HepG2 (cell line): ENCODE measurements at regions not wholly inside any gene's neighbourhood (a gene's known extent, or its start where the extent isn't known, plus 50 kb on each side); places are given as distances from the start of the nearest gene placed in this dataset.

Experiments used
- ATAC-seq: fragments of 200-7000 bp; cut with Tn5 transposase; 3 replicates; pipeline ENCODE4 v1.9.1; 2020; ENCODE audit warnings: mild to moderate bottlenecking, moderate library complexity
- BruUV-seq: library from RNA; stranded (reverse); fragments of 400-500 nt; replicated peaks from 2 replicates; lab custom pipeline; 2021; lab: Mats Ljungman, UMichigan
- CTCF ChIA-PET: fragments of 300-600 bp; formaldehyde crosslinking; extraction: SDS; loops from one replicate; lab custom pipeline; 2021; ENCODE audit warnings: low total read pairs, inconsistent platforms, low intra/inter-chr PET ratio; lab: Yijun Ruan, JAX
- POLR2A ChIA-PET: fragments of 350-600 bp; sonication (Branson Sonifier 250); formaldehyde crosslinking; loops from one replicate; lab custom pipeline; 2020; ENCODE audit warnings: antibody characterized with exemption, inconsistent platforms; lab: Yijun Ruan, JAX
- DNase-seq: peaks from one replicate; pipeline ENCODE4 v3.0.0-alpha.2; 2015; ENCODE audit warnings: low spot score
- FAIRE-seq: peaks from 3 replicates; lab custom pipeline; 2011; peaks lifted over from hg19 to GRCh38; lab: Jason Lieb, UNC
- H2AFZ ChIP-seq: one replicate; pipeline ENCODE4 v1.6.1; 2011; ENCODE audit warnings: low read length, inconsistent platforms
- H3K27ac ChIP-seq: fragments of 300-600 bp; 3 replicates; pipeline ENCODE4 v1.8.0; 2011; ENCODE audit warnings: mixed run types, mild to moderate bottlenecking, mixed read lengths, low read length, inconsistent platforms; ENCODE audit not compliant: insufficient read depth; ENCODE audit errors: extremely low read length
- H3K27me3 ChIP-seq, 2 experiments: fragments of 200-600 bp in 1 of 2; 2 replicates in 1 of 2; 3 replicates in 1 of 2; pipeline versions ENCODE4 v1.6.0 to v1.8.0; 2011; ENCODE audit warnings: low read length in 2 of 2, mild to moderate bottlenecking in 2 of 2, moderate library complexity in 2 of 2, inconsistent platforms in 1 of 2; ENCODE audit not compliant: insufficient read depth in 2 of 2, control insufficient read depth in 1 of 2
- H3K36me3 ChIP-seq, 2 experiments: fragments of 200-600 bp in 1 of 2; replicated peaks in 1 of 2; 2 replicates in 1 of 2; 3 replicates in 1 of 2; pipeline versions ENCODE4 v1.5.1 to v1.8.0; 2011; ENCODE audit warnings: low read length in 2 of 2, inconsistent platforms in 1 of 2; ENCODE audit not compliant: insufficient read depth in 2 of 2, control insufficient read depth in 1 of 2
- H3K4me1 ChIP-seq: 2 replicates; pipeline ENCODE4 v1.5.1; 2012; ENCODE audit warnings: low read length, inconsistent platforms; ENCODE audit not compliant: insufficient read depth
- H3K4me2 ChIP-seq: 2 replicates; pipeline ENCODE4 v1.6.0; 2011; ENCODE audit warnings: low read depth, low read length, inconsistent platforms
- H3K4me3 ChIP-seq, 3 experiments: fragments of 200-600 bp in 1 of 3; sonication (generic), shearing (Covaris generic) in 1 of 3; replicated peaks in 1 of 3; 2 replicates each; pipeline ENCODE4 v1.5.1; 2011 to 2016; ENCODE audit warnings: low read length in 3 of 3, inconsistent platforms in 2 of 3, low read depth in 2 of 3, mild to moderate bottlenecking in 2 of 3, control low read depth in 1 of 3, mixed read lengths in 1 of 3; ENCODE audit not compliant: insufficient read depth in 1 of 3
- H3K79me2 ChIP-seq: one replicate; pipeline ENCODE4 v1.6.1; 2011; ENCODE audit warnings: low read length, inconsistent platforms; ENCODE audit not compliant: insufficient read depth
- H3K9ac ChIP-seq: 2 replicates; pipeline ENCODE4 v1.6.0; 2011; ENCODE audit warnings: mild to moderate bottlenecking, low read depth, low read length, inconsistent platforms; ENCODE audit not compliant: insufficient read depth
- H3K9me3 ChIP-seq: 2 replicates; pipeline ENCODE4 v1.5.1; 2012; ENCODE audit warnings: mild to moderate bottlenecking, low read length
- H4K20me1 ChIP-seq: 2 replicates; pipeline ENCODE4 v1.6.0; 2011; ENCODE audit warnings: inconsistent platforms, mild to moderate bottlenecking, low read length, moderate library complexity; ENCODE audit not compliant: insufficient read depth
- HMGXB4 ChIP-seq, 2 experiments: sonication (generic) in 1 of 2; formaldehyde crosslinking in 1 of 2; IDR thresholded peaks; 2 replicates each; pipeline versions ENCODE4 v1.4.0 to v1.6.1; 2018 to 2020; ENCODE audit warnings: missing genetic modification reagents in 2 of 2, borderline replicate concordance in 1 of 2, low read depth in 1 of 2, mild to moderate bottlenecking in 1 of 2, missing biosample characterization in 1 of 2
- HOXA7 ChIP-seq: sonication (generic); formaldehyde crosslinking; IDR thresholded peaks from 2 replicates; pipeline ENCODE4 v1.8.1; 2022; ENCODE audit warnings: mild to moderate bottlenecking, missing genetic modification reagents, moderate library complexity
- RARA ChIP-seq: IDR thresholded peaks from 2 replicates; pipeline ENCODE4 v1.6.1; 2016; ENCODE audit warnings: missing genetic modification reagents, missing compliant biosample characterization
- SETDB1 ChIP-seq: sonication (generic); formaldehyde crosslinking; IDR thresholded peaks from 2 replicates; pipeline ENCODE4 v1.5.1; 2020; ENCODE audit warnings: missing genetic modification reagents, mild to moderate bottlenecking, borderline replicate concordance
- ZBTB38 ChIP-seq: sonication (generic); formaldehyde crosslinking; IDR thresholded peaks from 2 replicates; pipeline ENCODE4 v1.5.1; 2020; ENCODE audit warnings: mild to moderate bottlenecking, missing genetic modification reagents
- ZNF12 ChIP-seq: sonication (generic); formaldehyde crosslinking; IDR thresholded peaks from 2 replicates; pipeline ENCODE4 v1.5.0; 2020; ENCODE audit warnings: missing genetic modification reagents
- ZNF224 ChIP-seq: sonication (generic); formaldehyde crosslinking; IDR thresholded peaks from 2 replicates; pipeline ENCODE4 v1.5.0; 2020; ENCODE audit warnings: mild to moderate bottlenecking, missing genetic modification reagents
- ZNF326 ChIP-seq: sonication (generic); formaldehyde crosslinking; IDR thresholded peaks from 2 replicates; pipeline ENCODE4 v1.4.0; 2020; ENCODE audit warnings: missing genetic modification reagents, borderline replicate concordance
- ZNF567 ChIP-seq: sonication (generic); formaldehyde crosslinking; IDR thresholded peaks from 2 replicates; pipeline ENCODE4 v1.8.1; 2023; ENCODE audit warnings: mild to moderate bottlenecking, missing genetic modification reagents, borderline replicate concordance
- ZNF644 ChIP-seq: IDR thresholded peaks from 2 replicates; pipeline ENCODE4 v1.6.1; 2016; ENCODE audit warnings: low read depth
- ZNF773 ChIP-seq: sonication (generic); formaldehyde crosslinking; IDR thresholded peaks from 2 replicates; pipeline ENCODE4 v1.4.0; 2020; ENCODE audit warnings: missing genetic modification reagents, borderline replicate concordance
- WGBS: methylation state at CpG from one replicate; pipeline ENCODE4 v1.1.6; 2017; ENCODE audit warnings: low lambda C conversion rate; 5-methylcytosine and 5-hydroxymethylcytosine counted together
- in situ Hi-C: cut with HindIII; loops from 2 replicates; pipeline ENCODE4 v1.10.0; 2017; ENCODE audit warnings: low pct_unique_long_range_greater_than_20kb; ENCODE audit not compliant: extremely low pct_ligation_motif_present
- intact Hi-C: fragments of 100-400 bp; cut with micrococcal nuclease; formaldehyde crosslinking; loops from one replicate; pipeline ENCODE4 v1.10.0; 2022; ENCODE audit not compliant: unreplicated experiment
- TF ChIP-seq, protein P1 (sequence below): sonication (generic); formaldehyde crosslinking; conservative IDR thresholded peaks from 2 replicates; pipeline ENCODE4 v1.8.0; 2022; ENCODE audit warnings: mild to moderate bottlenecking, moderate library complexity, missing genetic modification reagents

- CTCF ChIA-PET = no interaction called here
- WGBS = 8% methylated on average over 2 of the region's 3 CpGs
- H3K27ac ChIP-seq = no peak overlapping the region
- DNase-seq (no peak), ATAC-seq (no peak), FAIRE-seq (no peak)
- H3K9ac ChIP-seq = no peak overlapping the region
- in situ Hi-C loops = no loop called here
- BruUV-seq = no TSS peak
- H3K36me3 ChIP-seq = no peaks in the 10 kb centered on the region
- H3K4me1 ChIP-seq = no peaks in the 10 kb centered on the region
- no peak overlapping the region for H3K4me3 ChIP-seq
- H4K20me1 ChIP-seq = no peaks in the 10 kb centered on the region
- POLR2A ChIA-PET = no interaction called here
- H3K4me2 ChIP-seq = no peak overlapping the region
- intact Hi-C loops = no loop called here
- H3K79me2 ChIP-seq = no peaks in the 10 kb centered on the region
- no peaks in the 10 kb centered on the region for H3K9me3 ChIP-seq
- H2AFZ ChIP-seq = no peak overlapping the region
- TF ChIP-seq, protein P1, sequence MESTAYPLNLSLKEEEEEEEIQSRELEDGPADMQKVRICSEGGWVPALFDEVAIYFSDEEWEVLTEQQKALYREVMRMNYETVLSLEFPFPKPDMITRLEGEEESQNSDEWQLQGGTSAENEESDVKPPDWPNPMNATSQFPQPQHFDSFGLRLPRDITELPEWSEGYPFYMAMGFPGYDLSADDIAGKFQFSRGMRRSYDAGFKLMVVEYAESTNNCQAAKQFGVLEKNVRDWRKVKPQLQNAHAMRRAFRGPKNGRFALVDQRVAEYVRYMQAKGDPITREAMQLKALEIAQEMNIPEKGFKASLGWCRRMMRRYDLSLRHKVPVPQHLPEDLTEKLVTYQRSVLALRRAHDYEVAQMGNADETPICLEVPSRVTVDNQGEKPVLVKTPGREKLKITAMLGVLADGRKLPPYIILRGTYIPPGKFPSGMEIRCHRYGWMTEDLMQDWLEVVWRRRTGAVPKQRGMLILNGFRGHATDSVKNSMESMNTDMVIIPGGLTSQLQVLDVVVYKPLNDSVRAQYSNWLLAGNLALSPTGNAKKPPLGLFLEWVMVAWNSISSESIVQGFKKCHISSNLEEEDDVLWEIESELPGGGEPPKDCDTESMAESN (CRISPR knock-in tag) = no peak
- TF ChIP-seq ZNF644 (CRISPR knock-in tag) (no peak), ZNF773 (CRISPR knock-in tag) (no peak), HOXA7 (CRISPR knock-in tag) (no peak), ZNF12 (CRISPR knock-in tag) (no peak), RARA (no peak), ZNF224 (CRISPR knock-in tag) (no peak), ZNF326 (CRISPR knock-in tag) (no peak), SETDB1 (no peak), HMGXB4 (CRISPR knock-in tag; IDR thresholded peaks at IDR 0.05; ENCODE audit: borderline replicate concordance in 1 of 2, low read depth in 1 of 2) (no peak), ZBTB38 (CRISPR knock-in tag) (no peak), ZNF567 (no peak)
- H3K27me3 ChIP-seq = no peaks in the 10 kb centered on the region
Observed at GRCh38 chr3:104933972-104934371, 432.7 kb upstream of the ALCAM start.
